IgD-negative memory B cell (primary cell): ENCODE measurements at regions not wholly inside any gene's neighbourhood (a gene's known extent, or its start where the extent isn't known, plus 50 kb on each side); places are given as distances from the start of the nearest gene placed in this dataset.

ENCODE experiments used
- H3K27ac Mint-ChIP-seq, 3 donors: one replicate each; pipeline ENCODE4 v1.8.0; 2020 to 2022; ENCODE audit warnings: mild to moderate bottlenecking in 3 of 3, mixed read lengths in 3 of 3, moderate library complexity in 1 of 3
- H3K27me3 Mint-ChIP-seq: one replicate; pipeline ENCODE4 v1.8.0; 2021; ENCODE audit warnings: mixed read lengths
- H3K36me3 Mint-ChIP-seq: one replicate; pipeline ENCODE4 v1.8.0; 2020; ENCODE audit warnings: mild to moderate bottlenecking, mixed read lengths
- H3K4me1 Mint-ChIP-seq, 3 donors: one replicate each; pipeline ENCODE4 v1.8.0; 2020 to 2022; ENCODE audit warnings: mixed read lengths in 3 of 3, mild to moderate bottlenecking in 1 of 3
- H3K4me3 Mint-ChIP-seq, 4 donors: one replicate each; pipeline ENCODE4 v1.8.0; 2020 to 2022; ENCODE audit warnings: mild to moderate bottlenecking in 4 of 4, mixed read lengths in 4 of 4, moderate library complexity in 3 of 4
- H3K9me3 Mint-ChIP-seq, 3 donors: one replicate each; pipeline ENCODE4 v1.8.0; 2020 to 2021; ENCODE audit warnings: mixed read lengths in 3 of 3, mild to moderate bottlenecking in 1 of 3

DNA sequence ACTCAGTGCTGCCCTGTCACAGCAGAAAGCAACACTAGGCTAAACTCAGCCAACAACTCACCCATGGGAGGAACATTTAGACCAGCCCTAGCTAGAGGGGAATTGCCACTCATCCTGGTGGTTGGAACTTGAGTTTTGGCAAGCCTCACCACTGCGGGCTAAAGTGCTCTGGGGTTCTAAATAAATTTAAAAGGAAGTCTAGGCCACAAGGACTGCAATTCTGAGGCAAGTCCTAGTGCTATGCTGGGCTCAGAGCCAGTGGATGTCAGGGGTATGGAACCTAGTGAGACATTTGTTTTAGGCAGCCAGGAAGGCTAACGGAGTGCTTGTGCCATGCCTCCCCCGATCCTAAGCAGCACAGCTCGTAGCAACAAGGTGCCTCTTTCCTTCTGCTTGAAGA lies 78.0 kb downstream of the RGS13 start:
- H3K4me1 Mint-ChIP-seq, result peaks cover 0 to 1% (median 0%) of the 10 kb centered on the region in 3 donors
- H3K4me3 Mint-ChIP-seq, result no peak overlapping the region
- H3K27ac Mint-ChIP-seq, result no peak overlapping the region
- H3K27me3 Mint-ChIP-seq, result no peaks in the 10 kb centered on the region
- H3K9me3 Mint-ChIP-seq, result peaks cover 2 to 22% (median 9%) of the 10 kb centered on the region in 3 donors
- H3K36me3 Mint-ChIP-seq, result no peaks in the 10 kb centered on the region

- H3K27me3 Mint-ChIP-seq, result no peaks in the 10 kb centered on the region
- no peaks in the 10 kb centered on the region for H3K36me3 Mint-ChIP-seq
- H3K27ac Mint-ChIP-seq, result no peak overlapping the region
- peaks cover 5 to 8% (median 6%) of the 10 kb centered on the region in 3 donors for H3K9me3 Mint-ChIP-seq
- H3K4me3 Mint-ChIP-seq, result no peak overlapping the region
- peaks cover 0 to 2% (median 0%) of the 10 kb centered on the region in 3 donors for H3K4me1 Mint-ChIP-seq
These were observed 84.2 kb upstream of the RGS2 start for GRCh38 chr1:192724670-192725069.

DNA sequence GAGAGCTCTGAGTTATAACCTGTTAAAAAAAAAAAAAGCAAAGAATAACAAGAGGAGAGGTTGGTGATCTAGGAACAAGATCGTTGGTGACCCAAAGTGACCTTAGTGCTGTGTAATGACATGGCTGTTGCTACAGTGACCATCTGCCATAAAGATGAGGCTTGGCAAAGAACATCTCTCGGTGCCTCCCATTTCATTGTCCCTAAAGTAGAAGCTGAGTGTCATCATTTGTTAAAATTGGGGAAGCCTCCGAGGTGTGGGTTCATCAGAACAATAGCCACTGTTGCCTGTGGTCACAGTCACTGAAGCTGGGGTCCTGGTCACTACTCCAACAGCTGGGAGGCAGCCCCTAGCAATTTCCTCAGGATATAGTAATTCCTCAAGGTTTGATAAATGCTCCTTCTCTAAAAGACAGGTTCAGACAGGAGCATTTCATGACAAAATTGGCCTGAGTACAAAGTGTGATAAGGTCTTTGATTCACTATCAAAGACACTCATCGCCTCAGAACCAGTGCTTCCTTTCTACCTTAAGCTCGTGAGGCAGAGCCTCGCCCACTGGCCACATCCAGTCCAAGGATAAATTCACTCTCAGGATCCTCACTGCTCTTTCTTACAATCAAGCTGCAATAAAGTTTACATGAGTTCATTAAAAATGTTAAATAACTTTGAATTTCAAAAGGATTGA lies 81.9 kb upstream of the RGS2 start:
- peaks cover 0 to 3% (median 0%) of the 10 kb centered on the region in 3 donors for H3K9me3 Mint-ChIP-seq
- no peaks in the 10 kb centered on the region for H3K4me1 Mint-ChIP-seq
- H3K36me3 Mint-ChIP-seq, result no peaks in the 10 kb centered on the region
- H3K27me3 Mint-ChIP-seq, result no peaks in the 10 kb centered on the region
- no peak overlapping the region for H3K4me3 Mint-ChIP-seq
- H3K27ac Mint-ChIP-seq, result no peak overlapping the region

DNA sequence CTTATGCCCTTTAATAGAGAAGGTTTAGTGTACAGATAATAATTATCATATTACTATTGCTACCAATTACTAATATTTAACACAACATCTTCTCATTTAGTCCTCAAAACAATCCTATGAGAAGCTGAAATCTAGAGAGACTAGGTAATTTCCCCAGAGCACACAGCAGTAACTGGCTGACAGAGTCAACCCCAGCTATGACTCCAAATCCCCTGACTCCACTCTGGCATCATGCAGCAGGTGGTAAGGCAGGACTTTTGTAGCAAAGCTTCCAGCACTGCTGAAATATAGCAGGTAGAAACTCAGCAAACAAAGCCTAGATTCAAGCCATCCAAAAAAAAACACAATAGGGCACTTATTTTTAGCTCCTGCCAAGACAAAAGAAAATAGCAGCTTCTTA lies 79.3 kb upstream of the RGS2 start:
- H3K36me3 Mint-ChIP-seq, result peaks cover 3% of the 10 kb centered on the region
- H3K4me3 Mint-ChIP-seq, result no peak overlapping the region
- no peaks in the 10 kb centered on the region for H3K9me3 Mint-ChIP-seq
- no peaks in the 10 kb centered on the region for H3K4me1 Mint-ChIP-seq
- no peaks in the 10 kb centered on the region for H3K27me3 Mint-ChIP-seq
- no peak overlapping the region for H3K27ac Mint-ChIP-seq

DNA sequence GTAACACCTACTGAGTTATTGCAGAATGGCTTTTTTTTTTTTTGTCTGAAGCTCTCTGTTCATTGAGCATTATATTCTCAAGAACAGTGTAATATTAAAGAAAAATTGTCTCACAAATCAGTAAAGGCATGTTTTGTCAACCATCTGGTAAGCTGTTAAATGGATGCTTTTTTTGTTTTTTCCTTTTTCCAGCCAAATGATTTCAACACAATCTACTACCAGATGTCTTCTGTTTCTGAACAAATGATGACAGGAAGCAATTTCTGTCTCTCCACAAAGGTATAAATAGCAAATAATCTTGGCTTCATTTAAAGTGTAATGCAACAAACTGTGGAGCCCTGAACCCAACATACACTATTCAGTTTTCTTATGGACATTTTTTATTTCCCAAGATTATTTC lies 78.6 kb upstream of the RGS2 start:
- H3K27ac Mint-ChIP-seq, result no peak overlapping the region
- peaks cover 3% of the 10 kb centered on the region for H3K36me3 Mint-ChIP-seq
- H3K4me1 Mint-ChIP-seq, result no peaks in the 10 kb centered on the region
- H3K27me3 Mint-ChIP-seq, result no peaks in the 10 kb centered on the region
- H3K4me3 Mint-ChIP-seq, result no peak overlapping the region
- no peaks in the 10 kb centered on the region for H3K9me3 Mint-ChIP-seq

- Mint-ChIP-seq H3K36me3 (peaks cover 3% of the 10 kb centered on the region), H3K9me3 (no peaks in the 10 kb centered on the region), H3K27me3 (no peaks in the 10 kb centered on the region), H3K27ac (no peak overlapping the region), H3K4me1 (no peaks in the 10 kb centered on the region), H3K4me3 (no peak overlapping the region)
These were observed 76.1 kb upstream of the RGS2 start for GRCh38 chr1:192732787-192733186.

DNA sequence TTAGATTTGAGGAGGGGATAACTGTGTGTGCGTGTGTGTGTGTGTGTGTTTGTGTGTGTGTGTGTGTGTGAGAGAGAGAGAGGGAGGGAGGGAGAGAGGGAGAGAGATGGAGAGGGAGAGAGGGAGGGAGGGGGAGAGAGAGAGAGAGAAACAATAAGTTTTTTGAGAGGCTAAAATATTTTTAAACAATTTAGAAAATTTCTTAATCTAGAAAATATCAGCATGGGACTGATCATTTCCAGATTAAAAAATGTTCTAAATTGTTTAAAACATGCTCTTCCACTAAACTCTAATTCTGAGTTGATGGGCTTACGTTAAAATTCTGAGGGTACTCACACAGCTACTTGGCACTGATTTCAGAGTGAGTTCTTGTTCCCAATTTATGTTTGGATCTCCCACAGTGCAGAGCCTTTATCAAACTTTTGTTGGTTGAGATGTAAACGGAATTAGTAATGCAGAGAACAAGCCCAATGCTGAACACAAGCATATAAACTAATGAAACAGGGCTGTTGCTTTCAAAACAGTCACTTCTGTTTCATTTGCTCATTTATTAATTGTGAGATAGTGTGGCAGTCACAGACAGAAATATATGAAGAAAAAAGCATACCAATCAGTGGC lies 73.4 kb upstream of the RGS2 start:
- no peaks in the 10 kb centered on the region for H3K4me1 Mint-ChIP-seq
- no peak overlapping the region for H3K27ac Mint-ChIP-seq
- H3K36me3 Mint-ChIP-seq, result peaks cover 3% of the 10 kb centered on the region
- H3K4me3 Mint-ChIP-seq, result no peak overlapping the region
- H3K27me3 Mint-ChIP-seq, result no peaks in the 10 kb centered on the region
- H3K9me3 Mint-ChIP-seq, result no peaks in the 10 kb centered on the region

DNA sequence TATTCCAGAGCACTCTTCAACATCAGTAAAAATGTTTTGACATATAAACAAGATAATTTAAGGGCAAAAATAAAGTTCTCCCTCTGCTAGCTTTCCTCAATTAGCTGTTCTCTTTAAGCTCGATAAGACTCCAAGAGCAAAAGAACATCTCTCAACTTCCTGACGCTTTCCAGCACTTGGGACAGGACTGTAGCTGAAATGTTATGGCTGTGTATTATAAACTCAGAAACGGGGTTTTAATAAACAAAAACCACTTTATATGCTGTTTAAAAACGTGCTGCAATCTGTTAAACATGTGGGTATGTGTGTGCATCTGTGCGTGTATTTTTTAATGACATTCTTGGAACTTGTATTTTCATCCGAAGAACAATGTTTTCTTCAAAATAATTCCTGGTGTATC lies 71.5 kb upstream of the RGS2 start:
- Mint-ChIP-seq H3K27ac (no peak overlapping the region), H3K4me3 (no peak overlapping the region), H3K36me3 (peaks cover 3% of the 10 kb centered on the region), H3K27me3 (no peaks in the 10 kb centered on the region), H3K9me3 (no peaks in the 10 kb centered on the region), H3K4me1 (peaks cover 0 to 3% (median 3%) of the 10 kb centered on the region in 3 donors)

- H3K4me3 Mint-ChIP-seq, result no peak overlapping the region
- H3K27me3 Mint-ChIP-seq, result no peaks in the 10 kb centered on the region
- H3K9me3 Mint-ChIP-seq, result no peaks in the 10 kb centered on the region
- no peaks in the 10 kb centered on the region for H3K36me3 Mint-ChIP-seq
- H3K27ac Mint-ChIP-seq, result no peak overlapping the region
- peaks cover 0 to 3% (median 3%) of the 10 kb centered on the region in 3 donors for H3K4me1 Mint-ChIP-seq
These were observed 69.2 kb upstream of the RGS2 start for GRCh38 chr1:192739476-192740184.

GRCh38 chr1:192740214-192740613 lies 68.6 kb upstream of the RGS2 start:
- peaks cover 0 to 3% (median 3%) of the 10 kb centered on the region in 3 donors for H3K4me1 Mint-ChIP-seq
- no peaks in the 10 kb centered on the region for H3K36me3 Mint-ChIP-seq
- no peaks in the 10 kb centered on the region for H3K9me3 Mint-ChIP-seq
- H3K27ac Mint-ChIP-seq, result no peak overlapping the region
- H3K4me3 Mint-ChIP-seq, result no peak overlapping the region
- H3K27me3 Mint-ChIP-seq, result no peaks in the 10 kb centered on the region

DNA sequence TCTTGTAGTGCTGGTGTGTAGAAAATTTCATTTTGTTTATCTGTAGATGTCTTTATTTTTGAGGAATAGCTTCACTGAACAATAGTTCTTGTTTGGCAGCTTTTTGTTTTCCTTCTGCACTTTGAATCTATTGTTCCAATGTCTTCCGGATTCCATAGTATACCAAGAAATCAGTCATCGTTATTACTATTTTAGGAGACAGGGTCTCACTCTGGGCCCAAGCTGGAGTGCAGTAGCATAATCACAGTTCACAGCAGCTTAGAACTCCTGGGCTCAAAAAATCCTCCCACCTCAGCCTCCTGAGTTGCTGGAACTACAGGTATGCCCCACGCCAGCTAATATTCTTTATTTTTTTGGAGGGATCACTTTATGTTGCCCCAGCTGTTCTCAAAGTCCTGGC lies 67.7 kb upstream of the RGS2 start:
- Mint-ChIP-seq H3K27me3 (no peaks in the 10 kb centered on the region), H3K27ac (no peak overlapping the region), H3K4me1 (peaks cover 0 to 3% (median 3%) of the 10 kb centered on the region in 3 donors), H3K4me3 (no peak overlapping the region), H3K9me3 (no peaks in the 10 kb centered on the region), H3K36me3 (no peaks in the 10 kb centered on the region)

DNA sequence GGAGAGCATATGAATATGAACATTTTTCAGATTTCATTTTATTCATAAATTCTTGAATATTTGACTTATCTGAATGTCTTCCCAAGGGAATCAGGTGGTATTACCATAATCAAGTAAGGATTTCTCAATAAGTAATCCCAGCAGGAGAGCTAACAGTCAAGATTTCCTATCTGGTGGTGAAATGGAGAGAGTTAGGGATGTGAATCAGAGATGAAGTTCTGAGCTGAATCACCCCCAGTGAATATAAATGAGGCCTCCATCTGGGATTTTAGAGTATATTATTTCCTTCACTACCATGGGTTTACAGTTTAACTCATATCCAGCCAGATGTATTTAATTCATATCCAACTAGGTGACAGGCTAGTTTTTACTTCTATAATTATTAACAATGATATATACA lies 61.5 kb upstream of the RGS2 start:
- Mint-ChIP-seq H3K9me3 (peaks cover 0 to 5% (median 2%) of the 10 kb centered on the region in 3 donors), H3K36me3 (no peaks in the 10 kb centered on the region), H3K27ac (no peak overlapping the region), H3K4me1 (no peaks in the 10 kb centered on the region), H3K27me3 (no peaks in the 10 kb centered on the region), H3K4me3 (no peak overlapping the region)

DNA sequence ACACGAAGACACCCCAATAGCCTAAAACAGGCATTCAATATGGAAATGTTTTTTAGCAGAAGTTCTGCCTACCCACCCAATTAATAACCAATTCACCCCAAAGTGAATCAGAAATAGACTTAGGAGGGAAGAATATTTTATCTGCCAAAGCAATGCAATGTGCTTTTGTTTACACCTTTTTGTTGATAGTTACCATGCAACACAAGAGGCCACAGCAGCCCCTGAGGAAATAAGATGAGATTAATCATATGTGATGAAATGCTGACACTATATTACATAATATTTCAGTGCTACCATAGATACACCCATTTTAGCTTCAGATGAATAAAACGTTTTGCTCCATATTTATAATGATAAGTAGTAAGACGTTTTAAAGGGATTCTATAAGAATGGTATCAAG lies 60.9 kb upstream of the RGS2 start:
- H3K36me3 Mint-ChIP-seq, result no peaks in the 10 kb centered on the region
- no peak overlapping the region for H3K4me3 Mint-ChIP-seq
- peaks cover 0 to 10% (median 3%) of the 10 kb centered on the region in 3 donors for H3K9me3 Mint-ChIP-seq
- no peak overlapping the region for H3K27ac Mint-ChIP-seq
- no peaks in the 10 kb centered on the region for H3K27me3 Mint-ChIP-seq
- H3K4me1 Mint-ChIP-seq, result no peaks in the 10 kb centered on the region

DNA sequence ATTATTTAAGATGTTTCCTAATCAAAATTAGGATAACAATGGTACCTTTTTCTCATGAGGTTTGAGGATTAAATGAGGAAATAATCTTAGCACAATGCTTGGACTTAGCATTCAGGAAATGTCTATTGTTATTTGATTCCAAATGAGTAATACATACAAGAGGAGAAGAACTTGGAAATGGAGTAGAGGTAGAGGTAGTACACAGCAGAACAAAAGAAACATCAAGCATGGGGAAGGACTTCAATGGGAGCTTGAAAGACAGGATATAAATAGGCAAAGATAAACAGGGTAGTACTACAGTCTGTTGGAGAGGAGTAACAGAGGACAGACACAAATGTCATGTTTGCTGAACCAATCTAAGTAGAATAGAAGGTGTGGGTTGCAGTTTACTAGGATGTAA lies 59.5 kb upstream of the RGS2 start:
- no peaks in the 10 kb centered on the region for H3K4me1 Mint-ChIP-seq
- H3K4me3 Mint-ChIP-seq, result no peak overlapping the region
- no peaks in the 10 kb centered on the region for H3K27me3 Mint-ChIP-seq
- no peak overlapping the region for H3K27ac Mint-ChIP-seq
- H3K36me3 Mint-ChIP-seq, result no peaks in the 10 kb centered on the region
- peaks cover under 1 to 10% (median 3%) of the 10 kb centered on the region in 3 donors for H3K9me3 Mint-ChIP-seq

DNA sequence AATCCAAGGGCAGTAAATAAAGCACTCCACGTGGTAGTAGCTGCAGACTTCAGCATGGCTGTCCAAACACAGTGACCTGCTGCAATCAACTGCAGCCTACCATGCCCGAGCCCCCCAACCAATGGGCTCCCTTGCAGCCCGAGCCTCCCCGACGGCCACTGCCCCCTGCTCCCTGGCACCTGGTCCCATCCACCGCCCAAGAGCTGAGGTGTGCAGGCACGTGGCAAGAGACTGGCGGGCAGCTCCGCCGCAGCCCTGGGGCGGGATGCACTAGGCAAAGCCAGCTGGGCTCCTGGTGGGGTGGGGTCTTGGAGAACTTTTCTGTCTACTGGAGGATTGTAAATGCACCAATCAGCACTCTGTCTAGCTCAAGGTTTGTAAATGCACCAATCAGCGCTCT lies 57.6 kb upstream of the RGS2 start:
- Mint-ChIP-seq H3K9me3 (peaks cover 1 to 10% (median 3%) of the 10 kb centered on the region in 3 donors), H3K4me1 (no peaks in the 10 kb centered on the region), H3K27ac (peak overlapping the region in 1 of 3 donors; percentile 46), H3K27me3 (no peaks in the 10 kb centered on the region), H3K4me3 (no peak overlapping the region), H3K36me3 (no peaks in the 10 kb centered on the region)
